HepG2 (cell line): ENCODE measurements at regions not wholly inside any gene's neighbourhood (a gene's known extent, or its start where the extent isn't known, plus 50 kb on each side); places are given as distances from the start of the nearest gene placed in this dataset.

Experiments used
- ATAC-seq: fragments of 200-7000 bp; cut with Tn5 transposase; 3 replicates; pipeline ENCODE4 v1.9.1; 2020; ENCODE audit warnings: mild to moderate bottlenecking, moderate library complexity
- BruUV-seq: library from RNA; stranded (reverse); fragments of 400-500 nt; replicated peaks from 2 replicates; lab custom pipeline; 2021; lab: Mats Ljungman, UMichigan
- CTCF ChIA-PET: fragments of 300-600 bp; formaldehyde crosslinking; extraction: SDS; loops from one replicate; lab custom pipeline; 2021; ENCODE audit warnings: low total read pairs, inconsistent platforms, low intra/inter-chr PET ratio; lab: Yijun Ruan, JAX
- POLR2A ChIA-PET: fragments of 350-600 bp; sonication (Branson Sonifier 250); formaldehyde crosslinking; loops from one replicate; lab custom pipeline; 2020; ENCODE audit warnings: antibody characterized with exemption, inconsistent platforms; lab: Yijun Ruan, JAX
- DNase-seq: peaks from one replicate; pipeline ENCODE4 v3.0.0-alpha.2; 2015; ENCODE audit warnings: low spot score
- FAIRE-seq: peaks from 3 replicates; lab custom pipeline; 2011; peaks lifted over from hg19 to GRCh38; lab: Jason Lieb, UNC
- H2AFZ ChIP-seq: one replicate; pipeline ENCODE4 v1.6.1; 2011; ENCODE audit warnings: low read length, inconsistent platforms
- H3K27ac ChIP-seq: fragments of 300-600 bp; 3 replicates; pipeline ENCODE4 v1.8.0; 2011; ENCODE audit warnings: mixed run types, mild to moderate bottlenecking, mixed read lengths, low read length, inconsistent platforms; ENCODE audit not compliant: insufficient read depth; ENCODE audit errors: extremely low read length
- H3K27me3 ChIP-seq, 2 experiments: fragments of 200-600 bp in 1 of 2; 2 replicates in 1 of 2; 3 replicates in 1 of 2; pipeline versions ENCODE4 v1.6.0 to v1.8.0; 2011; ENCODE audit warnings: low read length in 2 of 2, mild to moderate bottlenecking in 2 of 2, moderate library complexity in 2 of 2, inconsistent platforms in 1 of 2; ENCODE audit not compliant: insufficient read depth in 2 of 2, control insufficient read depth in 1 of 2
- H3K36me3 ChIP-seq, 2 experiments: fragments of 200-600 bp in 1 of 2; replicated peaks in 1 of 2; 2 replicates in 1 of 2; 3 replicates in 1 of 2; pipeline versions ENCODE4 v1.5.1 to v1.8.0; 2011; ENCODE audit warnings: low read length in 2 of 2, inconsistent platforms in 1 of 2; ENCODE audit not compliant: insufficient read depth in 2 of 2, control insufficient read depth in 1 of 2
- H3K4me1 ChIP-seq: 2 replicates; pipeline ENCODE4 v1.5.1; 2012; ENCODE audit warnings: low read length, inconsistent platforms; ENCODE audit not compliant: insufficient read depth
- H3K4me2 ChIP-seq: 2 replicates; pipeline ENCODE4 v1.6.0; 2011; ENCODE audit warnings: low read depth, low read length, inconsistent platforms
- H3K4me3 ChIP-seq, 3 experiments: fragments of 200-600 bp in 1 of 3; sonication (generic), shearing (Covaris generic) in 1 of 3; replicated peaks in 1 of 3; 2 replicates each; pipeline ENCODE4 v1.5.1; 2011 to 2016; ENCODE audit warnings: low read length in 3 of 3, inconsistent platforms in 2 of 3, low read depth in 2 of 3, mild to moderate bottlenecking in 2 of 3, control low read depth in 1 of 3, mixed read lengths in 1 of 3; ENCODE audit not compliant: insufficient read depth in 1 of 3
- H3K79me2 ChIP-seq: one replicate; pipeline ENCODE4 v1.6.1; 2011; ENCODE audit warnings: low read length, inconsistent platforms; ENCODE audit not compliant: insufficient read depth
- H3K9ac ChIP-seq: 2 replicates; pipeline ENCODE4 v1.6.0; 2011; ENCODE audit warnings: mild to moderate bottlenecking, low read depth, low read length, inconsistent platforms; ENCODE audit not compliant: insufficient read depth
- H3K9me3 ChIP-seq: 2 replicates; pipeline ENCODE4 v1.5.1; 2012; ENCODE audit warnings: mild to moderate bottlenecking, low read length
- H4K20me1 ChIP-seq: 2 replicates; pipeline ENCODE4 v1.6.0; 2011; ENCODE audit warnings: inconsistent platforms, mild to moderate bottlenecking, low read length, moderate library complexity; ENCODE audit not compliant: insufficient read depth
- CCAR2 ChIP-seq: fragments of 200-400 bp; formaldehyde crosslinking; optimal IDR thresholded peaks from 2 replicates; pipeline ENCODE3; 2018; ENCODE audit warnings: low read depth, mild to moderate bottlenecking, low read length, moderate library complexity
- GLI4 ChIP-seq: sonication (generic); formaldehyde crosslinking; IDR thresholded peaks from 2 replicates; pipeline ENCODE4 v1.5.1; 2020; ENCODE audit warnings: missing genetic modification reagents, mild to moderate bottlenecking, moderate library complexity, borderline replicate concordance
- HMGA1 ChIP-seq: sonication (generic); formaldehyde crosslinking; conservative IDR thresholded peaks from 2 replicates; pipeline ENCODE4 v1.4.0; 2020; ENCODE audit warnings: missing genetic modification reagents
- HNRNPH1 ChIP-seq: fragments of 200-400 bp; formaldehyde crosslinking; optimal IDR thresholded peaks from 2 replicates; pipeline ENCODE3; 2017; ENCODE audit warnings: mild to moderate bottlenecking, low read depth, low read length
- KLF11 ChIP-seq: IDR thresholded peaks from 2 replicates; pipeline ENCODE4 v1.6.1; 2016; ENCODE audit warnings: missing compliant biosample characterization
- NCOA5 ChIP-seq: sonication (generic); formaldehyde crosslinking; IDR thresholded peaks from 2 replicates; pipeline ENCODE4 v1.4.0; 2020; ENCODE audit warnings: missing genetic modification reagents
- RFX3 ChIP-seq: IDR thresholded peaks from 2 replicates; pipeline ENCODE4 v1.6.1; 2016; ENCODE audit warnings: missing biosample characterization, missing genetic modification reagents
- THYN1 ChIP-seq: sonication (generic); formaldehyde crosslinking; IDR thresholded peaks from 2 replicates; pipeline ENCODE4 v1.8.1; 2023; ENCODE audit warnings: low read depth, mild to moderate bottlenecking, moderate library complexity, missing genetic modification reagents, borderline replicate concordance
- ZFP36 ChIP-seq: fragments of 150-350 bp; IDR thresholded peaks from 2 replicates; pipeline ENCODE4 v1.6.1; 2018; ENCODE audit warnings: borderline replicate concordance, low read length, low read depth; ENCODE audit not compliant: partially characterized antibody
- WGBS: methylation state at CpG from one replicate; pipeline ENCODE4 v1.1.6; 2017; ENCODE audit warnings: low lambda C conversion rate; 5-methylcytosine and 5-hydroxymethylcytosine counted together
- in situ Hi-C: cut with HindIII; loops from 2 replicates; pipeline ENCODE4 v1.10.0; 2017; ENCODE audit warnings: low pct_unique_long_range_greater_than_20kb; ENCODE audit not compliant: extremely low pct_ligation_motif_present
- intact Hi-C: fragments of 100-400 bp; cut with micrococcal nuclease; formaldehyde crosslinking; loops from one replicate; pipeline ENCODE4 v1.10.0; 2022; ENCODE audit not compliant: unreplicated experiment
- TF ChIP-seq, protein P1 (sequence below): sonication (generic); formaldehyde crosslinking; IDR thresholded peaks from 2 replicates; pipeline ENCODE4 v1.8.1; 2022; ENCODE audit warnings: mild to moderate bottlenecking, missing genetic modification reagents
- TF ChIP-seq, protein P2 (sequence below): sonication (generic); formaldehyde crosslinking; IDR thresholded peaks from 2 replicates; pipeline ENCODE4 v1.5.1; 2020; ENCODE audit warnings: missing genetic modification reagents, mild to moderate bottlenecking, borderline replicate concordance
- TF ChIP-seq, protein P3 (sequence below): sonication (generic); formaldehyde crosslinking; IDR thresholded peaks from 2 replicates; pipeline ENCODE4 v1.4.0; 2020; ENCODE audit warnings: missing genetic modification reagents

DNA sequence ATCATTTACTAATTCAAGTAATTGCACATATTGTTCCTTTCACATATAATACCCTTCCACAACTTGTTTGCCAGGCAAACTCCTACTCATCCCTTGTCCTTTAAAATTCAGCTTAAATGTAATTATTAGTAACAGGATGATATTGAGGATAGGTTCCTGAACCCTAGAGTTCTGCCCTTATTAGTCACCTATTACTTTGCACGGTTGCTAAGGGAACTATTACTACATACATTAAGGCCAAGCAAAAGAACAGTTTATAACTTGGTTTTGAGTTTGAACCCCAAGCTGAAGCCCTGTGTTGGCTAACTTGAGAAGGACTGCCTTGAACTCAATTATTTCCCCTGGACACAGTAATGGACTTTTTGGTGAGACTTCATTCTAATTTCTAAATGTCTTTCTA lies 529.7 kb downstream of the IGSF11 start:
- no peaks in the 10 kb centered on the region for H3K27me3 ChIP-seq
- no peak for TF ChIP-seq RFX3 (CRISPR knock-in tag)
- TF ChIP-seq, protein P1, sequence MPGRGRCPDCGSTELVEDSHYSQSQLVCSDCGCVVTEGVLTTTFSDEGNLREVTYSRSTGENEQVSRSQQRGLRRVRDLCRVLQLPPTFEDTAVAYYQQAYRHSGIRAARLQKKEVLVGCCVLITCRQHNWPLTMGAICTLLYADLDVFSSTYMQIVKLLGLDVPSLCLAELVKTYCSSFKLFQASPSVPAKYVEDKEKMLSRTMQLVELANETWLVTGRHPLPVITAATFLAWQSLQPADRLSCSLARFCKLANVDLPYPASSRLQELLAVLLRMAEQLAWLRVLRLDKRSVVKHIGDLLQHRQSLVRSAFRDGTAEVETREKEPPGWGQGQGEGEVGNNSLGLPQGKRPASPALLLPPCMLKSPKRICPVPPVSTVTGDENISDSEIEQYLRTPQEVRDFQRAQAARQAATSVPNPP (CRISPR knock-in tag): no peak
- TF ChIP-seq ZFP36: no peak
- no peak for TF ChIP-seq KLF11 (CRISPR knock-in tag)
- TF ChIP-seq HNRNPH1: no peak
- TF ChIP-seq, protein P2, sequence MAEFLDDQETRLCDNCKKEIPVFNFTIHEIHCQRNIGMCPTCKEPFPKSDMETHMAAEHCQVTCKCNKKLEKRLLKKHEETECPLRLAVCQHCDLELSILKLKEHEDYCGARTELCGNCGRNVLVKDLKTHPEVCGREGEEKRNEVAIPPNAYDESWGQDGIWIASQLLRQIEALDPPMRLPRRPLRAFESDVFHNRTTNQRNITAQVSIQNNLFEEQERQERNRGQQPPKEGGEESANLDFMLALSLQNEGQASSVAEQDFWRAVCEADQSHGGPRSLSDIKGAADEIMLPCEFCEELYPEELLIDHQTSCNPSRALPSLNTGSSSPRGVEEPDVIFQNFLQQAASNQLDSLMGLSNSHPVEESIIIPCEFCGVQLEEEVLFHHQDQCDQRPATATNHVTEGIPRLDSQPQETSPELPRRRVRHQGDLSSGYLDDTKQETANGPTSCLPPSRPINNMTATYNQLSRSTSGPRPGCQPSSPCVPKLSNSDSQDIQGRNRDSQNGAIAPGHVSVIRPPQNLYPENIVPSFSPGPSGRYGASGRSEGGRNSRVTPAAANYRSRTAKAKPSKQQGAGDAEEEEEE (CRISPR knock-in tag): no peak
- TF ChIP-seq NCOA5 (CRISPR knock-in tag): no peak
- TF ChIP-seq GLI4 (CRISPR knock-in tag): no peak
- TF ChIP-seq, protein P3, sequence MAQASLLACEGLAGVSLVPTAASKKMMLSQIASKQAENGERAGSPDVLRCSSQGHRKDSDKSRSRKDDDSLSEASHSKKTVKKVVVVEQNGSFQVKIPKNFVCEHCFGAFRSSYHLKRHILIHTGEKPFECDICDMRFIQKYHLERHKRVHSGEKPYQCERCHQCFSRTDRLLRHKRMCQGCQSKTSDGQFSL (CRISPR knock-in tag): no peak
- TF ChIP-seq THYN1 (CRISPR knock-in tag): no peak
- TF ChIP-seq CCAR2: no peak
- no peak for TF ChIP-seq HMGA1
- H3K9me3 ChIP-seq: no peaks in the 10 kb centered on the region
- H3K4me3 ChIP-seq: no peak overlapping the region
- no TSS peak for BruUV-seq
- ChIA-PET CTCF (no interaction called here), POLR2A (no interaction called here)
- no peaks in the 10 kb centered on the region for H3K79me2 ChIP-seq
- DNase-seq: no peak
- intact Hi-C loops (no loop called here), in situ Hi-C loops (no loop called here)
- H4K20me1 ChIP-seq: no peaks in the 10 kb centered on the region
- no peak for ATAC-seq
- H3K27ac ChIP-seq: no peak overlapping the region
- no peaks in the 10 kb centered on the region for H3K4me1 ChIP-seq
- no peak overlapping the region for H3K4me2 ChIP-seq
- no peaks in the 10 kb centered on the region for H3K36me3 ChIP-seq
- WGBS: 5% methylated on average over 1 of the region's 1 CpG
- no peak overlapping the region for H3K9ac ChIP-seq
- H2AFZ ChIP-seq: no peak overlapping the region
- FAIRE-seq: no peak
